NCI-H345 treated with DMSO at 0.1 percent for 48 hours (cell line): ENCODE measurements at regions not wholly inside any gene's neighbourhood (a gene's known extent, or its start where the extent isn't known, plus 50 kb on each side); places are given as distances from the start of the nearest gene placed in this dataset.
"Not testable (repeated sequence)": the region's sequence is repeated elsewhere in the genome, so short reads cannot be mapped to it uniquely, and the experiment has no call there.

Experiments used
- DNase-seq: peaks from one replicate; lab custom pipeline; 2025; ENCODE audit not compliant: unreplicated experiment; lab: John Stamatoyannopoulos, UW

- DNase-seq, result no peak
These were observed 379.9 kb downstream of the IRS2 start for GRCh38 chr13:109406376-109406992.

GRCh38 chr13:109403012-109403421, 383.4 kb downstream of the IRS2 start:
- DNase-seq, result no peak

- no peak for DNase-seq
These were observed 384.5 kb downstream of the IRS2 start for GRCh38 chr13:109401891-109402290.

DNA sequence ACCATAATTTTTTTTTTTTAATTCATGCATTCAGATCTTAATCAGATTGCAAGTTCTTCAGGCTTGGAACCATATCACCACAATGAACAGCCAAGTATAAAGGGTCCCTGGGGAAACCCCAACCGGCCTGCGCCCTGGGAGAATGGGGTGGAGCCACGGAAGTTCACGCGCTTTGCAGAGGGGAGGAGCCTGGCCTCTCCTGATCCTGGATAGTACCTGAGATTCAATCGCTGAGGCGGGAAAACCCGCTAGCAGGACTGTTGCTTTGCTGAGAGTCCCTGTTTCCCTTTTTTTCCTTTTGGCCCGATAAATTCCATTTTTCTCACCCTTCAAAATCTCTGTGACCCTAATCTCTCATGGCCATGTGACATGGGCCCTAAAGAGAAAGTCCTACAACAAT, 385.1 kb downstream of the IRS2 start:
- DNase-seq, result no peak

- no peak for DNase-seq
These were observed 385.6 kb downstream of the IRS2 start for GRCh38 chr13:109400624-109401257.

DNA sequence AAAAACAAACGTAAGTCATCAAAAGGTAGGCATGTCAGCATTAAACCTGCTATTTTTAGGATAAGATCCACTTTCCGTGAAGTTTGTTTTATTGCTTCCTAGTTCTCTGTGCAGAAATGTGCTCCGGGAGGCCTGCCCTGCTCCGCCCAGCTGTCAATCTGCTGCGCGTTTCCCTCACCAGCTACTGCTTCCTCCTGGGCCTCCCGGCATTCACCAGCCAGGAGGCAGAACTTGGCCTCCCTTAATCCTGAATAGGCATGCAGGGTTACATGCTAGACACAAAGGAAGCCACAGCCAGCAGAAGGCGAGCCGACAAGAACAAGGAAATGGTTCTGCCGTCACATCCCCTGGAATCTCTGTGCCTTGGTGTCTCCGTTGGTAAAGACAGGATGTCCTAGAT, 386.2 kb downstream of the IRS2 start:
- no peak for DNase-seq

GRCh38 chr13:109398071-109398470, 388.3 kb downstream of the IRS2 start:
- DNase-seq, result not testable (repeated sequence)

DNA sequence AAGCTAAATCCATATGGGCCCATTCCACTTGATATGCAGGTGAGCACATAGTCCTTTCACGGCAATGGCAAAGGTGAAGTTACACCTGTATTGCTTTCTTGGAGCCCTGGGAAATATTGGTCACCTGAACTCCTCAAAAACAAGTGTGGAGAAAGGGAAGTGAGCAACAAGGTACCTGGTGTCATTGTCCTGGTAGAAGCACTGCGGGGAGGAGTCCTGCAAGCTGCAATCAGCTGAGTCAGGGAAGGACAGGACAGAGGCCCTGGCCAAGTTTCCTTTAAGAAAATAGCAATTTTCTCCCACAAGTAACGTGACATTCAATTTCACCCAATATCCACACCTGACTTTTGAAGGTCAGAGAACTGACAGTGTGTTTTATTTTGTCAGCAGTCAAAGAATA, 389.1 kb downstream of the IRS2 start:
- DNase-seq, result no peak

DNA sequence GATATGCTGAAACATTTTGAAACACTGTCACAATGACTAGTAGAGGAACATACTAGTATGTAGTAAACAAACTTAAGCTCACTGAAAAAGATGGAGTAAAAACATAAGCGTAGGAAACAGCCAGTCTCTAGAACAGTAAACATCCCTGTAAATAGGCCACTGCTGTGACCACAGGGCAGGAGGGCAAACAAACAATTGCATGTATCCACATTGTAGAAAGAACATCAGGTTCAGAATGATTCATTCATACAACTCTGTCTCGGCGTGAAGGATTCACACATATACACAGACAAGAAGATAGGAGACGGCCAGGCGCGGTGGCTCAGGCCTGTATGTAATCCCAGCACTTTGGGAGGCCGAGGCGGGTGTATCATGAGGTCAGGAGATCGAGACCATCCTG, 390.1 kb downstream of the IRS2 start:
- DNase-seq, result no peak

DNA sequence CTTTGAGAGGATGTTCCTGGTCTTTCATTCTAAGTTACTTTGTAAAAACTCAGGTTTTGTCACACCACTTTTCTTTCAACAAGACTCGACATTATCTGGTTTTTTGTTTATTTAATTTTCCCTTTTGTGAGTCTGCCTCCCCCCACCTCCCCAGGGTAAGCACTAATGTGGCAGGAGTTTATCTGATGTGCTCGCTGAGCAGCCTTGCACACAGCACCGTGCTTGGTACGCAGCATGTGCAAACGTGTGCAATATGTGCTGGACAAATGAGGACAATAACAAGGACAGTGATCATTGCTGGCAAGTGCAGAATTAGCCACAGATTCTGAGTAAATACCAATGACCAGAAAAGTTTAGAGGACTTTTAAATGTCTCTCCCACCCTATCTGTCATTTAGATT, 391.4 kb downstream of the IRS2 start:
- DNase-seq, result no peak

DNA sequence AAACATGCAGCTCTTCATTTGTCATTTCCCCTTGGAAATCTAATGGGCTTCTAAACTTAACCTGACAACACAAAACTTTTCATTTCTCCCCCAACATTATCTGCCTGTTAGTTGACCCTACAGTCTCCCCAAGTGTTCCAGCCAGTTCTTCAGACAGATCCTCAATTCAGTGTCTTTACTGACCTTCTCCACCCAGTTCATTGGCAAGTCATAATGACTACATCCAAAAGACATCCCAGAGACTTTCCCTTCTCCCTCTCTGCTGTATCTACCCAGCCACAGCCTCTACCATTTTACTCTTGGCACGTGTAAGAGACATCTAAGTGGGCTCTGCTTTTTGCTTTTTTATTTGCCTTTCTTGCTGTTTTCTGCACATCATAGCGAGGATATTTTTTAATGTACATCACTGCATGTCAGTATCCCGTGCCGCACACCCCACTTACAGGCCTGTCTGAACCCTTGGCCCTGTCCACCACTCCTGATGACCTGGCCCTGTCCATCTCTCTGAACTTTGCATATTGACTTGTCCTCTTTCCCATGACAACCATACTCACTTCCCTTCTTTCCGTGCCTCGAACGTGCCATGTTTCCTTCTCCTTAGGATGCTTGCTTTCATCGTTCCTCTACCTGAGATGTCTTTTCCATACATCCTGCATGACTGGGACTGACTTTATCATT, 391.9 kb downstream of the IRS2 start:
- DNase-seq, result no peak

- no peak for DNase-seq
These were observed 393.3 kb downstream of the IRS2 start for GRCh38 chr13:109393045-109393444.

DNA sequence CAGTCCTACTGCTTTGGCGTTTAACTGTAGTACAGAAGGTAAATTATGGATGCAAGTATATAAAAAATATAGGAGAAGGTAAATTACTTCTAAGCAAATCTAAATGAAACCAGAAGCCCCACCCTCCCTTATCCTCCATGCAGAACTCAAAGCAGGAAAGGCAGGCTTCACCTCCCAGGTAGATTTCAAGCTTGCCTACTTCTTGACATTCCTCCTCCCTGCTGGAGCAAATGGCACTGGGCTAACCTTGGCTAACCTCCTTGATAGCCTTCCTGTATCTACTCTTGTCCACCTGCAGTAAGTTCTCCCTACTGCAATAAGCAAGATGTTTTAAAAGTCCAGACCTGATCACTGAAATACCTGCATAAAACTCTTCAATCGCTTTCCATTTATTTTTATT, 396.0 kb downstream of the IRS2 start:
- DNase-seq, result no peak

GRCh38 chr13:109389892-109390345, 396.5 kb downstream of the IRS2 start:
- no peak for DNase-seq

DNA sequence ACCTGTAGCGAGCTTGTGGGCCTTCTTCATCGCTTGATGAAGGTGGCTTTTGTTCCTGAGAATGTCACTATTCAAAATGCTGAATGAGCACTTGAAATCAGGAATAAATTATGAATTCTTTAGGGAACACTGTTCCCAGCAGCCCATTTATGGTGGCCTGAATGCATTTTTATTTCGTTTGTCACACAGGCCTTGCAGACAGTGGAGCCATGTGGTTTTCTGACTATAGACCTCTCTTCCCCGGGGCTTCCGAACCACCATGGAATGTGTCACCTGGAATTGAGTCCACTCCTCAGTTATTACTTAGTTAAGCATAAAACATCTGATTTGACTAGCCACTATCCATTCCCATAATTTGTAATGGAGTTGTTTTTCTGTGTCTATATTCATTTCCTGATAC, 396.9 kb downstream of the IRS2 start:
- DNase-seq, result no peak

DNA sequence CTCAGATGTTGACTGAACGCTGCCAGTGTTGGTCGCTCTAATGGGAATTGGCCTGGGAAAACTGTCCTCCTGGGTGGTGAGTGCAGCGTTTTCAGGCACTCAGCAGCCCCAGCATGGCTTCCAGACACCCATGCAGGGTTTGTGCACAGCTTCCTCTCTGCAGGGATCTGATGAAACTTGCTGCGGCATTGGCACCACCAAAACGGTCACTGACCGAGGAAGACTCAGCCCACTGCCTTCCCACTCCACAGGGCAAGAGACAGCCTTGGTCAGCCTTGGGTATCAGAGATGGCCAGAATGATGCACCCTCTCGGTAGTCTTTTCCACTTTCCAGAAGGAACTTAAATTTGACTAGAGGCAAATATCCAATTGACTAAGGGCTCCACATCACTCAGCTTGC, 398.9 kb downstream of the IRS2 start:
- DNase-seq, result no peak

DNA sequence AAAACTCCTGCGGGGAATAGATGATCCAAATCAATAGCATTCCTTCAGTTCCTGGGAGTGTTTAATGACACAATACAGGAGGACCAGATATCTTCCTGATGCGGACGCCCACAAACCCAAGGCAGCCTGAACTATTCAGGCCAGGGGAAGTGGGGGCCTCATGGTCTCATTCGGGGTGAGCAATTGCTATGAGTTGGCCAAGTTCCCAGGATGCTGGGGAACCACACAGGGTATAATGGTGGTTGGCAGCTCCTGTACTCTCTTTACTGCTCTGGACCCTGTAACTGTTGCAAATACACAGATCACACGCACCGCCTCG, 401.2 kb downstream of the IRS2 start:
- no peak for DNase-seq

- DNase-seq, result no peak
These were observed 401.7 kb downstream of the IRS2 start for GRCh38 chr13:109384491-109385241.

- no peak for DNase-seq
These were observed 402.7 kb downstream of the IRS2 start for GRCh38 chr13:109383683-109384082.

- no peak for DNase-seq
These were observed 404.7 kb downstream of the IRS2 start for GRCh38 chr13:109381546-109382180.

DNA sequence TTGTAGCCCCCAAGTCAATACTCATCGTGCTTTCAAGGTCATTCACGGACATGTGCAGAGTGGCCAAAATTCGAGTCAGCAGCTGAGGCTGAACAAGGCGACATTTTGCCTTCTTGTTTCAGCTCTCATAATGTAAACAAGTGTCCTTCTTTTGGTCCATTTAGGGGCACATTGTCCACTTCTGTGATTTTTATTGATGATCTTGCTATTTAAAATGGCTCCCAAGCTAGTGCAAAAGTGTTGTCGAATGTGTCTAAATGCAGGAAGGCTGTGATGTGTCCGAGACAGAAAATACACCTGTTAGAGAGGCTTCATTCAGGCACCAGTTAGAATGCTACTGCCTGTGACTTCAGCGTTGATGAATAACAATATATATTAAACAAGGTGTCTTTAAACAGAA, 405.9 kb downstream of the IRS2 start:
- no peak for DNase-seq
